ENCODE measurements at regions not wholly inside any gene's neighbourhood (a gene's known extent, or its start where the extent isn't known, plus 50 kb on each side); places are given as distances from the start of the nearest gene placed in this dataset.
"Not testable (repeated sequence)": the region's sequence is repeated elsewhere in the genome, so short reads cannot be mapped to it uniquely, and the experiment has no call there.

- DNase-seq: peak in 1 of 2 donors; percentile 48
Measured at GRCh38 chr13:78978381-78978998, 319.5 kb upstream of the OBI1 start.

- DNase-seq: no peak
Measured at GRCh38 chr13:78977311-78977710, 318.4 kb upstream of the OBI1 start.

- DNase-seq: no peak
Measured at GRCh38 chr13:78976696-78977095, 317.7 kb upstream of the OBI1 start.

- DNase-seq: no peak
Measured at GRCh38 chr13:78972561-78972960, 313.6 kb upstream of the OBI1 start.

GRCh38 chr13:78971355-78972025, 312.5 kb upstream of the OBI1 start:
- no peak for DNase-seq

GRCh38 chr13:78960881-78961280, 301.9 kb upstream of the OBI1 start:
- no peak for DNase-seq

GRCh38 chr13:78958006-78958405, 299.1 kb upstream of the OBI1 start:
- DNase-seq: no peak

- DNase-seq: no peak
Measured at GRCh38 chr13:78940455-78941130, 281.6 kb upstream of the OBI1 start.

- DNase-seq: no peak
Measured at GRCh38 chr13:78934336-78934735, 275.4 kb upstream of the OBI1 start.

- DNase-seq: no peak
Measured at GRCh38 chr13:78915015-78915414, 256.1 kb upstream of the OBI1 start.

GRCh38 chr13:78913656-78914055, 254.7 kb upstream of the OBI1 start:
- DNase-seq: no peak

GRCh38 chr13:78910147-78910546, 251.2 kb upstream of the OBI1 start:
- DNase-seq: no peak

GRCh38 chr13:78909276-78909675, 250.3 kb upstream of the OBI1 start:
- no peak for DNase-seq

GRCh38 chr13:78907006-78907405, 248.1 kb upstream of the OBI1 start:
- DNase-seq: no peak

GRCh38 chr13:78897200-78897599, 238.2 kb upstream of the OBI1 start:
- DNase-seq: no peak

- no peak for DNase-seq
Measured at GRCh38 chr13:78884571-78884970, 225.6 kb upstream of the OBI1 start.

- DNase-seq: no peak
Measured at GRCh38 chr13:78881751-78882150, 222.8 kb upstream of the OBI1 start.

- no peak for DNase-seq
Measured at GRCh38 chr13:78881054-78881453, 222.1 kb upstream of the OBI1 start.

- no peak for DNase-seq
Measured at GRCh38 chr13:78876915-78877549, 218.1 kb upstream of the OBI1 start.

- DNase-seq: no peak
Measured at GRCh38 chr13:78875792-78876580, 217.0 kb upstream of the OBI1 start.

- DNase-seq: no peak
Measured at GRCh38 chr13:78868991-78869390, 210.0 kb upstream of the OBI1 start.

- no peak for DNase-seq
Measured at GRCh38 chr13:78867655-78868054, 208.7 kb upstream of the OBI1 start.

- not testable (repeated sequence) for DNase-seq
Measured at GRCh38 chr13:78866076-78866475, 207.1 kb upstream of the OBI1 start.

Measured in hippocampal formation (tissue), 2 donors.